ENCODE measurements at regions not wholly inside any gene's neighbourhood (a gene's known extent, or its start where the extent isn't known, plus 50 kb on each side); places are given as distances from the start of the nearest gene placed in this dataset.
"Not testable (repeated sequence)": the region's sequence is repeated elsewhere in the genome, so short reads cannot be mapped to it uniquely, and the experiment has no call there.

GRCh38 chr6:135703621-135704020, 147.9 kb upstream of the PDE7B start:
- no peak for DNase-seq (ENCODE audit: low read depth)
- no peak for TF ChIP-seq CTCF (IDR thresholded peaks at IDR 0.05; ENCODE audit: low read depth, low read length, missing control alignments)
- no peak overlapping the region for H3K4me3 ChIP-seq (ENCODE audit: low read depth, low read length)
- in situ Hi-C loops (cut with HindIII; ENCODE audit: low sequenced_read_pairs): no loop called here

DNA sequence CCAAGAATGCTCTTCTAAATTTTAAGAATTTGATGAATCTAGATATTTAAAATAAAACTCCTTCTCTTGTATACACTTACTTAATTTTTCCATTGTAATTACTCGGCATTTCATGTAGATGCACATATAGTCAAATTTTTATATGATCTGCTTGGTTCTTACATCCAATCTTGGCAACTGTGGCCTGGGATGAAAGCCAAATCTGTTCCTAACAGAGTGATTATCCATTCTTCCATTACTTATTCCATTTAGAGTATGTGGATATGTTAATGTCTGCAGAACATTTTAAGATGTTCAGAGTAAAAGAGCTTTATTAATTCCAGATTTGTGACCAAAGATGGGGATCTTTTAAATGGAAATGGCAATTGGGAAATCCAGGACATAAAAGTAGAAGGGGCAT, 144.1 kb upstream of the PDE7B start:
- in situ Hi-C loops (cut with HindIII; ENCODE audit: low sequenced_read_pairs): no loop called here
- no peak for TF ChIP-seq CTCF (IDR thresholded peaks at IDR 0.05; ENCODE audit: low read depth, low read length, missing control alignments)
- DNase-seq (ENCODE audit: low read depth): no peak
- no peak overlapping the region for H3K4me3 ChIP-seq (ENCODE audit: low read depth, low read length)

DNA sequence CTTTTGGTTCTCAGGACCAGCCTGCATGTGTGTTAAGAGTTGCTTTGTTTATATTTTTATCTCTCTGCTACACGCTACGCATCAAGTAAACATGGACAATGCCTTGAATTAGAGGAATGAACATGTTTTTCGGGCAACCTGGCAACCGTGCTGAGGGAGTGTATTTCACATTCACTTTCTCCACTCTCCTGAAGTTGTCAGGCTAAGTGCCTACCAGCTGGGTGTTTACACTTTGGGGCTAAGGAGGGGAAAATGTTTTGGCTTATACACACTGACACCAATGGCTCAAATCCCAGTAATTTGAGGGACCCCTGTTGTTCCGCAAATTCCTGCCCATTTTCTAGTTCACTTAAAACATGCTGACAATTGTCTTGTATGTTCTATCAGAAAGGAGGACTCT, 141.5 kb upstream of the PDE7B start:
- H3K4me3 ChIP-seq (ENCODE audit: low read depth, low read length): no peak overlapping the region
- in situ Hi-C loops (cut with HindIII; ENCODE audit: low sequenced_read_pairs): no loop called here
- no peak for DNase-seq (ENCODE audit: low read depth)
- no peak for TF ChIP-seq CTCF (IDR thresholded peaks at IDR 0.05; ENCODE audit: low read depth, low read length, missing control alignments)

DNA sequence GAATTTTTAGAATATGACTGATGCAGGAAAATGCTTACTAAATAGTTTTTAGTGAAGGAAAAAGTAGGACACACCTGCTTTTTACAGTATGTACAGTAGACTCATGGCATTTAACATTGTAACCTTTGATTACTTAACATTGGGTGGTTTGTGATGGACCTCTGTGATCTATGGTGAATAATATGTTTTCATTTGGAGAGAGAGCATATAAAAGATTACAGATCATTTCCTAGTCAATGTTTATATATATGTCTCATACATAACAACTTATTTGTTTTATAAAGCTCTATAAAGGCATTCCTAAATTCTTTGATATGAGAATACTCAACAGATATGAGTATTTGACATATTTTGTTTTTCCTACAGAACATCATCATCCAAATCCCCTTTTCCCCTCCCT, 129.3 kb upstream of the PDE7B start:
- H3K4me3 ChIP-seq (ENCODE audit: low read depth, low read length): no peak overlapping the region
- no peak for DNase-seq (ENCODE audit: low read depth)
- TF ChIP-seq CTCF (IDR thresholded peaks at IDR 0.05; ENCODE audit: low read depth, low read length, missing control alignments): no peak
- in situ Hi-C loops (cut with HindIII; ENCODE audit: low sequenced_read_pairs): no loop called here

- no peak for TF ChIP-seq CTCF (IDR thresholded peaks at IDR 0.05; ENCODE audit: low read depth, low read length, missing control alignments)
- H3K4me3 ChIP-seq (ENCODE audit: low read depth, low read length): no peak overlapping the region
- in situ Hi-C loops (cut with HindIII; ENCODE audit: low sequenced_read_pairs): no loop called here
- DNase-seq (ENCODE audit: low read depth): peak; percentile 64
Measured at GRCh38 chr6:135722679-135723078, 128.8 kb upstream of the PDE7B start.

DNA sequence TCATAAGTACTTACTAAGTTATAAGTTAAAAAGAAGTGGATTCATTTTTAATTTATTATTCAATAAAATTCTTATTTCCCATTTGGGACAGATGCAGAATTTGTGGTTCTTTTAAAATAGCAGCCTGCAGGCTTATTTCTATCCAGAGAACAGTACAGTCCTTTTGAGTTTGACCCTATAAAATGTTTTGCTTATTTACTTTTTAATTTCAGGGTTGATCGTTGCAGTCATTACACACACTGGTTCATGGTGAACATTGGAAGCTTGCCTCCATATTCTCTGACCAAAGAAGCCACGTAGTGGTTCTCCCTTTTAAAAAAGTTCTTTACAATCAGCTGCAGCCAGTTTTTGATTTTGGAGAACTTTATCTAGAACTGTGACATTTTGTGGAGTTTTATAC, 122.9 kb upstream of the PDE7B start:
- in situ Hi-C loops (cut with HindIII; ENCODE audit: low sequenced_read_pairs): no loop called here
- no peak for TF ChIP-seq CTCF (IDR thresholded peaks at IDR 0.05; ENCODE audit: low read depth, low read length, missing control alignments)
- no peak for DNase-seq (ENCODE audit: low read depth)
- no peak overlapping the region for H3K4me3 ChIP-seq (ENCODE audit: low read depth, low read length)

DNA sequence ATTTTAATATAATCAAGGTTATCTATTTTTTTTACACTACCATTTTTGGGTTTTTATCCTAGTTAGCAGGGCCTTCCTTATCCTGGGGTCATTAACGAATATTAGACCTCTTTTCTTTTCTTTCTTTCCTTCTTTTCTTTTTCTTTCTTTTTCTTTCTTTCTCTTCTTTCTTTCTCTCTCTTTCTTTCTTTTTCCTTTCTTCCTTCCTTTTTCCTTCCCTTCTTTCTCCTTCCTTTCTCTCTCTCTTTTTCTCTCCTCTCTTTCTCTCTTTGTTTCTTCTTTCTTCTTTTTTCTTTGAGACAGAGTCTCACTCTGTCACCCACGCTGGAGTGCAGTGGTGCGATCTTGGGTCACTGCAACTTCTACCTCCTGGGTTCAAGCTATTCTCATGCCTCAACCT, 120.4 kb upstream of the PDE7B start:
- no peak for TF ChIP-seq CTCF (IDR thresholded peaks at IDR 0.05; ENCODE audit: low read depth, low read length, missing control alignments)
- no peak overlapping the region for H3K4me3 ChIP-seq (ENCODE audit: low read depth, low read length)
- no peak for DNase-seq (ENCODE audit: low read depth)
- in situ Hi-C loops (cut with HindIII; ENCODE audit: low sequenced_read_pairs): no loop called here

DNA sequence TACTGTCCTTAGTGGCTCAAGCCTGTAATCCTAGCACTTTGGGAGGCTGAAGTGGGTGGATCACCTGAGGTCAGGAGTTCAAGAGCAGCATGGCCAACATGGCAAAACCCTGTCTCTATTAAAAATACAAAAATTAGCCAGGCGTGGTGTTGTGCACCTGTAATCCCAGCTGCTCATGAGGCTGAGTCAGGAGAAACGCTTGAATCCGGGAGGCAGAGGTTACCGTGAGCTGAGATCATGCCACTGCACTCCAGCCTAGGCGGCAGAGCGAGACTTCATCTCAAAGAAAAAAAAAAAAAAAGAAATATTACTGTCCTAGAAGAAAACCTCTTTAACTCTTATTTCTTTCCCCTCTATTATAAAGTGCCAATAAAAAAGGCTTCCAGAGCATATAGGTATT, 115.2 kb upstream of the PDE7B start:
- not testable (repeated sequence) for H3K4me3 ChIP-seq (ENCODE audit: low read depth, low read length)

More for the DNA sequence above, 115.2 kb upstream of the PDE7B start:
- in situ Hi-C loops (cut with HindIII; ENCODE audit: low sequenced_read_pairs); DNase-seq (ENCODE audit: low read depth): not testable (repeated sequence)

Measured in astrocyte of the cerebellum (primary cell).